HepG2 (cell line): ENCODE measurements at regions not wholly inside any gene's neighbourhood (a gene's known extent, or its start where the extent isn't known, plus 50 kb on each side); places are given as distances from the start of the nearest gene placed in this dataset.

ENCODE experiments used
- ATAC-seq: fragments of 200-7000 bp; cut with Tn5 transposase; 3 replicates; pipeline ENCODE4 v1.9.1; 2020; ENCODE audit warnings: mild to moderate bottlenecking, moderate library complexity
- BruUV-seq: library from RNA; stranded (reverse); fragments of 400-500 nt; replicated peaks from 2 replicates; lab custom pipeline; 2021; lab: Mats Ljungman, UMichigan
- CTCF ChIA-PET: fragments of 300-600 bp; formaldehyde crosslinking; extraction: SDS; loops from one replicate; lab custom pipeline; 2021; ENCODE audit warnings: low total read pairs, inconsistent platforms, low intra/inter-chr PET ratio; lab: Yijun Ruan, JAX
- POLR2A ChIA-PET: fragments of 350-600 bp; sonication (Branson Sonifier 250); formaldehyde crosslinking; loops from one replicate; lab custom pipeline; 2020; ENCODE audit warnings: antibody characterized with exemption, inconsistent platforms; lab: Yijun Ruan, JAX
- DNase-seq: peaks from one replicate; pipeline ENCODE4 v3.0.0-alpha.2; 2015; ENCODE audit warnings: low spot score
- FAIRE-seq: peaks from 3 replicates; lab custom pipeline; 2011; peaks lifted over from hg19 to GRCh38; lab: Jason Lieb, UNC
- H2AFZ ChIP-seq: one replicate; pipeline ENCODE4 v1.6.1; 2011; ENCODE audit warnings: low read length, inconsistent platforms
- H3K27ac ChIP-seq: fragments of 300-600 bp; 3 replicates; pipeline ENCODE4 v1.8.0; 2011; ENCODE audit warnings: mixed run types, mild to moderate bottlenecking, mixed read lengths, low read length, inconsistent platforms; ENCODE audit not compliant: insufficient read depth; ENCODE audit errors: extremely low read length
- H3K27me3 ChIP-seq, 2 experiments: fragments of 200-600 bp in 1 of 2; 2 replicates in 1 of 2; 3 replicates in 1 of 2; pipeline versions ENCODE4 v1.6.0 to v1.8.0; 2011; ENCODE audit warnings: low read length in 2 of 2, mild to moderate bottlenecking in 2 of 2, moderate library complexity in 2 of 2, inconsistent platforms in 1 of 2; ENCODE audit not compliant: insufficient read depth in 2 of 2, control insufficient read depth in 1 of 2
- H3K36me3 ChIP-seq, 2 experiments: fragments of 200-600 bp in 1 of 2; replicated peaks in 1 of 2; 2 replicates in 1 of 2; 3 replicates in 1 of 2; pipeline versions ENCODE4 v1.5.1 to v1.8.0; 2011; ENCODE audit warnings: low read length in 2 of 2, inconsistent platforms in 1 of 2; ENCODE audit not compliant: insufficient read depth in 2 of 2, control insufficient read depth in 1 of 2
- H3K4me1 ChIP-seq: 2 replicates; pipeline ENCODE4 v1.5.1; 2012; ENCODE audit warnings: low read length, inconsistent platforms; ENCODE audit not compliant: insufficient read depth
- H3K4me2 ChIP-seq: 2 replicates; pipeline ENCODE4 v1.6.0; 2011; ENCODE audit warnings: low read depth, low read length, inconsistent platforms
- H3K4me3 ChIP-seq, 3 experiments: fragments of 200-600 bp in 1 of 3; sonication (generic), shearing (Covaris generic) in 1 of 3; replicated peaks in 1 of 3; 2 replicates each; pipeline ENCODE4 v1.5.1; 2011 to 2016; ENCODE audit warnings: low read length in 3 of 3, inconsistent platforms in 2 of 3, low read depth in 2 of 3, mild to moderate bottlenecking in 2 of 3, control low read depth in 1 of 3, mixed read lengths in 1 of 3; ENCODE audit not compliant: insufficient read depth in 1 of 3
- H3K79me2 ChIP-seq: one replicate; pipeline ENCODE4 v1.6.1; 2011; ENCODE audit warnings: low read length, inconsistent platforms; ENCODE audit not compliant: insufficient read depth
- H3K9ac ChIP-seq: 2 replicates; pipeline ENCODE4 v1.6.0; 2011; ENCODE audit warnings: mild to moderate bottlenecking, low read depth, low read length, inconsistent platforms; ENCODE audit not compliant: insufficient read depth
- H3K9me3 ChIP-seq: 2 replicates; pipeline ENCODE4 v1.5.1; 2012; ENCODE audit warnings: mild to moderate bottlenecking, low read length
- H4K20me1 ChIP-seq: 2 replicates; pipeline ENCODE4 v1.6.0; 2011; ENCODE audit warnings: inconsistent platforms, mild to moderate bottlenecking, low read length, moderate library complexity; ENCODE audit not compliant: insufficient read depth
- ATF3 ChIP-seq: sonication (generic); formaldehyde crosslinking; IDR thresholded peaks from 2 replicates; pipeline ENCODE4 v1.4.0; 2020; ENCODE audit warnings: missing genetic modification reagents
- DNMT3B ChIP-seq: conservative IDR thresholded peaks from 2 replicates; pipeline ENCODE4 v1.6.1; 2016; ENCODE audit warnings: missing biosample characterization, control low read depth
- GLMP ChIP-seq: sonication (generic); formaldehyde crosslinking; IDR thresholded peaks from 2 replicates; pipeline ENCODE4 v1.9.0; 2021; ENCODE audit warnings: missing genetic modification reagents, mild to moderate bottlenecking, borderline replicate concordance
- MED8 ChIP-seq: sonication (generic); formaldehyde crosslinking; IDR thresholded peaks from 2 replicates; pipeline ENCODE4 v1.8.1; 2023; ENCODE audit warnings: mild to moderate bottlenecking, missing genetic modification reagents; ENCODE audit not compliant: insufficient replicate concordance
- NFRKB ChIP-seq: fragments of 450-650 bp; IDR thresholded peaks from 2 replicates; pipeline ENCODE4 v1.6.1; 2017
- ZNF17 ChIP-seq: sonication (generic); formaldehyde crosslinking; IDR thresholded peaks from 2 replicates; pipeline ENCODE4 v1.5.0; 2020; ENCODE audit warnings: mild to moderate bottlenecking, missing genetic modification reagents
- ZNF503 ChIP-seq: sonication (generic); formaldehyde crosslinking; IDR thresholded peaks from 2 replicates; pipeline ENCODE4 v1.4.0; 2020; ENCODE audit warnings: missing genetic modification reagents
- WGBS: methylation state at CpG from one replicate; pipeline ENCODE4 v1.1.6; 2017; ENCODE audit warnings: low lambda C conversion rate; 5-methylcytosine and 5-hydroxymethylcytosine counted together
- in situ Hi-C: cut with HindIII; loops from 2 replicates; pipeline ENCODE4 v1.10.0; 2017; ENCODE audit warnings: low pct_unique_long_range_greater_than_20kb; ENCODE audit not compliant: extremely low pct_ligation_motif_present
- intact Hi-C: fragments of 100-400 bp; cut with micrococcal nuclease; formaldehyde crosslinking; loops from one replicate; pipeline ENCODE4 v1.10.0; 2022; ENCODE audit not compliant: unreplicated experiment

GRCh38 chr2:100764430-100764829 is 55.5 kb upstream of the NPAS2 start:
- H4K20me1 ChIP-seq, result no peaks in the 10 kb centered on the region
- FAIRE-seq (peak; percentile 8), DNase-seq (no peak), ATAC-seq (no peak)
- POLR2A ChIA-PET, result no interaction called here
- no peak overlapping the region for H3K27ac ChIP-seq
- H3K27me3 ChIP-seq, result no peaks in the 10 kb centered on the region
- TF ChIP-seq NFRKB (no peak), ZNF17 (CRISPR knock-in tag) (peak; percentile 92)
- no peaks in the 10 kb centered on the region for H3K79me2 ChIP-seq
- intact Hi-C loops, result no loop called here
- H3K4me2 ChIP-seq, result no peak overlapping the region
- no peak overlapping the region for H3K4me3 ChIP-seq
- no peaks in the 10 kb centered on the region for H3K36me3 ChIP-seq
- H3K9ac ChIP-seq, result no peak overlapping the region
- BruUV-seq, result no TSS peak
- no peak overlapping the region for H2AFZ ChIP-seq
- H3K9me3 ChIP-seq, result no peaks in the 10 kb centered on the region
- peaks cover 47% of the 10 kb centered on the region for H3K4me1 ChIP-seq
- 58% methylated on average over 2 of the region's 2 CpGs for WGBS
- CTCF ChIA-PET, result no interaction called here
- in situ Hi-C loops, result no loop called here

GRCh38 chr2:100765481-100765880 is 54.5 kb upstream of the NPAS2 start:
- in situ Hi-C loops, result no loop called here
- no peak overlapping the region for H3K9ac ChIP-seq
- DNase-seq (no peak), FAIRE-seq (no peak), ATAC-seq (no peak)
- peaks cover 53% of the 10 kb centered on the region for H3K4me1 ChIP-seq
- ChIA-PET CTCF (no interaction called here), POLR2A (no interaction called here)
- 62% methylated on average over 4 of the region's 4 CpGs for WGBS
- no peaks in the 10 kb centered on the region for H3K27me3 ChIP-seq
- BruUV-seq, result no TSS peak
- H3K79me2 ChIP-seq, result no peaks in the 10 kb centered on the region
- TF ChIP-seq ZNF503 (CRISPR knock-in tag), result no peak
- TF ChIP-seq DNMT3B (CRISPR knock-in tag), result no peak
- no peak for TF ChIP-seq ATF3
- no peak for TF ChIP-seq GLMP
- TF ChIP-seq MED8 (CRISPR knock-in tag), result no peak
- no peaks in the 10 kb centered on the region for H3K36me3 ChIP-seq
- no peaks in the 10 kb centered on the region for H3K9me3 ChIP-seq
- H2AFZ ChIP-seq, result no peak overlapping the region
- H3K4me2 ChIP-seq, result no peak overlapping the region
- H3K4me3 ChIP-seq, result no peak overlapping the region
- no peaks in the 10 kb centered on the region for H4K20me1 ChIP-seq
- H3K27ac ChIP-seq, result no peak overlapping the region
- intact Hi-C loops, result no loop called here
